RPMI8226 (cell line): ENCODE measurements at regions not wholly inside any gene's neighbourhood (a gene's known extent, or its start where the extent isn't known, plus 50 kb on each side); places are given as distances from the start of the nearest gene placed in this dataset.
"Not testable (repeated sequence)": the region's sequence is repeated elsewhere in the genome, so short reads cannot be mapped to it uniquely, and the experiment has no call there.

ENCODE experiments used
- DNase-seq: peaks from one replicate; pipeline ENCODE4 v3.0.0-alpha.2; 2015

- DNase-seq: not testable (repeated sequence)
Measured at GRCh38 chr4:52157071-52157470, 106.0 kb downstream of the SPATA18 start.

- DNase-seq: no peak
Measured at GRCh38 chr4:52157641-52158316, 106.7 kb downstream of the SPATA18 start.

- no peak for DNase-seq
Measured at GRCh38 chr4:52160859-52161258, 109.8 kb downstream of the SPATA18 start.

GRCh38 chr4:52164116-52164515, 113.0 kb downstream of the SPATA18 start:
- DNase-seq: no peak

- DNase-seq: no peak
Measured at GRCh38 chr4:52172166-52172565, 121.1 kb downstream of the SPATA18 start.

GRCh38 chr4:52173470-52174045, 122.5 kb downstream of the SPATA18 start:
- no peak for DNase-seq

- no peak for DNase-seq
Measured at GRCh38 chr4:52187603-52188002, 136.5 kb downstream of the SPATA18 start.

GRCh38 chr4:52192001-52192400, 140.9 kb downstream of the SPATA18 start:
- no peak for DNase-seq

- DNase-seq: no peak
Measured at GRCh38 chr4:52192721-52193135, 141.6 kb downstream of the SPATA18 start.

- no peak for DNase-seq
Measured at GRCh38 chr4:52195869-52196268, 144.8 kb downstream of the SPATA18 start.

GRCh38 chr4:52196606-52197130, 145.6 kb downstream of the SPATA18 start:
- no peak for DNase-seq

GRCh38 chr4:52197306-52197705, 146.2 kb downstream of the SPATA18 start:
- no peak for DNase-seq

- no peak for DNase-seq
Measured at GRCh38 chr4:52198294-52198693, 147.2 kb downstream of the SPATA18 start.

GRCh38 chr4:52199574-52200338, 148.7 kb downstream of the SPATA18 start:
- no peak for DNase-seq

- DNase-seq: no peak
Measured at GRCh38 chr4:52200339-52200725, 149.2 kb downstream of the SPATA18 start.

GRCh38 chr4:52201715-52202114, 150.6 kb downstream of the SPATA18 start:
- no peak for DNase-seq

- DNase-seq: no peak
Measured at GRCh38 chr4:52202251-52202779, 151.2 kb downstream of the SPATA18 start.

GRCh38 chr4:52202931-52203330, 151.8 kb downstream of the SPATA18 start:
- no peak for DNase-seq

- no peak for DNase-seq
Measured at GRCh38 chr4:52203351-52203750, 152.2 kb downstream of the SPATA18 start.

GRCh38 chr4:52204921-52205320, 153.8 kb downstream of the SPATA18 start:
- no peak for DNase-seq

GRCh38 chr4:52207146-52207545, 156.0 kb downstream of the SPATA18 start:
- DNase-seq: not testable (repeated sequence)

- no peak for DNase-seq
Measured at GRCh38 chr4:52212702-52213101, 161.6 kb downstream of the SPATA18 start.

GRCh38 chr4:52231526-52231925, 180.4 kb downstream of the SPATA18 start:
- DNase-seq: no peak
